Muscle of leg (tissue), 3 donors: ENCODE measurements at regions not wholly inside any gene's neighbourhood (a gene's known extent, or its start where the extent isn't known, plus 50 kb on each side); places are given as distances from the start of the nearest gene placed in this dataset.
"Not testable (repeated sequence)": the region's sequence is repeated elsewhere in the genome, so short reads cannot be mapped to it uniquely, and the experiment has no call there.

Experiments used
- DNase-seq: peaks from one replicate; pipeline ENCODE4 v3.0.0; 2013
- H3K27ac ChIP-seq: one replicate; pipeline ENCODE4 v1.5.1; 2013; ENCODE audit warnings: mild to moderate bottlenecking, low read length, control low read depth
- H3K27me3 ChIP-seq: one replicate; pipeline ENCODE4 v1.6.1; 2013; ENCODE audit warnings: low read length; ENCODE audit not compliant: control insufficient read depth, insufficient read depth
- H3K36me3 ChIP-seq: one replicate; pipeline ENCODE4 v1.6.1; 2013; ENCODE audit warnings: low read length; ENCODE audit not compliant: control insufficient read depth, insufficient read depth
- H3K4me1 ChIP-seq: one replicate; pipeline ENCODE4 v1.6.1; 2013; ENCODE audit warnings: low read length; ENCODE audit not compliant: control insufficient read depth, insufficient read depth
- H3K4me3 ChIP-seq: one replicate; pipeline ENCODE4 v1.5.1; 2013; ENCODE audit warnings: low read length, control low read depth
- H3K9me3 ChIP-seq: replicated peaks from 2 replicates; pipeline ENCODE4 v1.6.1; 2013; ENCODE audit warnings: low read depth, low read length; ENCODE audit not compliant: control insufficient read depth
- WGBS: methylation state at CpG from one replicate; pipeline ENCODE4 v1.1.5; 2013; ENCODE audit warnings: missing lambda C conversion rate; ENCODE audit not compliant: insufficient coverage; 5-methylcytosine and 5-hydroxymethylcytosine counted together

DNA sequence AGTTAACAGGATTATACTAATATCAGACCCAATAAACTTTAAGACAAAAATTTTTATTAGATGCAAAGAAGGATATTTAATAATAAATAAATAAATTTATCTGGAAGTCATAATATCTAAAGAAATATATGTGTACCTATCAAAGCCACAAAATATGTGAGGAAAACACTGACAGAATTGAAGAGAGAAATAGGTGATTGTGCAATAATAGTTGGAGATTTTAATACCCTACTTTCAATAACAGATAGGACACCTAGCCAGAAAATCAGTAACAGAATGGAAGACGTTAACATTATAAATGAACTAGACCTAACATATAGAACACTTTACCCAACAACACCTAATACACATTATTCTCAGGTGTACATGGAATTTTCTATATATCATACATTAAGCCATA lies 541.4 kb upstream of the SMC2 start:
- H3K27me3 ChIP-seq: no peaks in the 10 kb centered on the region
- H3K36me3 ChIP-seq: no peaks in the 10 kb centered on the region
- no peak overlapping the region for H3K27ac ChIP-seq
- no peaks in the 10 kb centered on the region for H3K4me1 ChIP-seq
- no peak overlapping the region for H3K4me3 ChIP-seq
- WGBS: no CpG with 5 or more reads among the region's 1 CpG
- no peak for DNase-seq
- H3K9me3 ChIP-seq: no peaks in the 10 kb centered on the region

DNA sequence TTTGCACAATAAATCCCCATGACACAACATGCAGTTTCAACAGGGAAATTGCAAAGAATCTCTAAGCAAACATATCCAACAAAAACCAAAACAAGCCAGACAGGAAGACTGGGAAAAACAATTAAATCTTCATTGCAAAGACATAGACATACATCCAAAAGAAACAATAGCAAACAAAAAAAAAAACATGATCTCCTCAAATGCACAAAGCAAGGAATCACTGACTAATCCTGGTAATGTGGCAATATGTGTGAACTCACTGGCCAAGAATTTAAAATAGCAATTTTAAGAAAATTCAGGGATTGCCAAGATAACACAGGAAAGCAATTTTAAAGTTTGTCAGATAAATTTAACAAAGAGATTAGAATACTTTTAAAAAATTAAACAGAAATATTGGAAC lies 520.1 kb upstream of the SMC2 start:
- no peaks in the 10 kb centered on the region for H3K36me3 ChIP-seq
- no peaks in the 10 kb centered on the region for H3K4me1 ChIP-seq
- H3K4me3 ChIP-seq: no peak overlapping the region
- H3K27ac ChIP-seq: no peak overlapping the region
- no peak for DNase-seq
- peaks cover 3% of the 10 kb centered on the region for H3K9me3 ChIP-seq
- H3K27me3 ChIP-seq: no peaks in the 10 kb centered on the region

DNA sequence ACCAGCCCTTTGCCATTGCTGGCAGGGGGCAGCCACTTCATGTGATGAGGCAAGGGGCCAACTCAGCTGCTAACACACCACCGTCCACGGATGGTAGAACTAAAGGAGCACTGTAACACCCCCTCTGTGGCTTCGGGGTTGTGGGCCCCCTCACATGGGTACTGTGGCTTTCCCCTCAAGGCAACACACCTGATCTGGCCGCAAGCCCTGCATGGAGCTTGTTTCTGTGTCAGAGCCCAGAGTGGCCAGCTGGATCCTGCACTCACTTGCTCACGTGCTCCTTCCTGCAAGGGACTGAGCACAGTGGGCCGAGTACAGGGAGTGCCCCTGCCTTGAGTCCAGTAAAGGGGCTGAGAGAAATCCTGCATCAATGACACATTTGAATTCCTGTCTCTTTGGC lies 507.4 kb upstream of the SMC2 start:
- no peak overlapping the region for H3K4me3 ChIP-seq
- H3K27me3 ChIP-seq: no peaks in the 10 kb centered on the region
- WGBS: 88% methylated on average over 5 of the region's 6 CpGs

DNA sequence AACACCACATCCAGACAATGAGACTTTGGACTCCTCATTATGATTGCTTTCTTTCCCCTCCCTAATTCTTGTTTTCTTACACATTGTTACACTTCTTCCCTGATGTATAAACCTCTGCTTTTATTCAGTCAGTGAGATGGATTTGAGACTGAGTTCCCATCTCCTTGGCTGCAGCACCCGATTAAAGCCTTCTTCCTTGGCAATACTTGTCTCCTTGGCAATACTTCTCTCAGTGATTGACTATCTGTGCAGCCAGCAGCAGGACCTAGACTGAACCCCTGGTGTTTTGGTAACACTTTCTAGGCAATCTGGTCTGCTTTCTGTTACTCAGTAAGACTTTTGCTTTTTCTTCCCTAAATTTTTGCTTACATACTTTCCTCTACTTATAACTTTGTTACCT lies 492.8 kb upstream of the SMC2 start:
- no peaks in the 10 kb centered on the region for H3K36me3 ChIP-seq
- H3K27me3 ChIP-seq: no peaks in the 10 kb centered on the region
- H3K4me1 ChIP-seq: no peaks in the 10 kb centered on the region
- DNase-seq: no peak
- WGBS: 64% methylated on average over 1 of the region's 1 CpG
- H3K4me3 ChIP-seq: no peak overlapping the region
- no peak overlapping the region for H3K27ac ChIP-seq
- H3K9me3 ChIP-seq: peaks cover 12% of the 10 kb centered on the region

More for the DNA sequence above, 507.4 kb upstream of the SMC2 start:
- no peaks in the 10 kb centered on the region for H3K36me3 ChIP-seq
- peaks cover 9% of the 10 kb centered on the region for H3K9me3 ChIP-seq
- H3K27ac ChIP-seq: no peak overlapping the region
- H3K4me1 ChIP-seq: no peaks in the 10 kb centered on the region
- DNase-seq: no peak

DNA sequence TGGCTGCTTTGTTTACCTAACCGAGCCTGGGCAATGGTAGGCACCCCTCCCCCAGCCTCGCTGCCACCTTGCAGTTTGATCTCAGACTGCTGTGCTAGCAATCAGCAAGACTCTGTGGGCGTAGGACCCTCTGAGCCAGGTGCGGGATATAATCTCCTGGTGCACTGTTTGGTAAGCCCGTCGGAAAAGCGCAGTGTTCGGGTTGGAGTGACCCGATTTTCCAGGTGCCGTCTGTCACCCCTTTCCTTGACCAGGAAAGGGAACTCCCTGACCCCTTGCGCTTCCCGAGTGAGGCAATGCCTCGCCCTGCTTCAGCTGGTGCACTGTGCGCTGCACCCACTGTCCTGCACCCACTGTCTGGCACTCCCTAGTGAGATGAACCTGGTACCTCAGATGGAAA lies 482.2 kb upstream of the SMC2 start:
- not testable (repeated sequence) for H3K27me3 ChIP-seq, DNase-seq, H3K27ac ChIP-seq, H3K4me3 ChIP-seq, H3K36me3 ChIP-seq, H3K4me1 ChIP-seq, H3K9me3 ChIP-seq
- 81% methylated on average over 9 of the region's 14 CpGs for WGBS

DNA sequence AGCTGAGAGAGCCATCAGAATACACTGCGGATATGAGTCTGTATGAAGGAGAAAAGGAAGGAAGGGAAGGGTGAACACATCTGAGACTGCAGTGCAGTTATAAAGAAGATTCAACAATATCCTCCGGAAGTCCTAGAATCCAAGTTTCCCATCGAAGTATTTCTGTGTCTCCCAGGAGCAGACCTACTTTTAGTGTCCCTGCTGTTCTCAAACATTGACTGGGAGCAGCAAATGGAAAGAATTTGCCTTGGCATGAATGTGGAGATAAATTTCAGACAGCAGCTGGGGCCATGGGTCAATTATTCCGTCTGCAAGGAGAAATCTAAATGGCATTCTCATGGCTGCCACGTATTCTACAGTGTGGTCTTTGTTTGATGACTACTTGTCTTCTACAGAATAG lies 478.1 kb upstream of the SMC2 start:
- H3K4me1 ChIP-seq: peaks cover 8% of the 10 kb centered on the region
- 25% methylated on average over 2 of the region's 5 CpGs for WGBS
- H3K27me3 ChIP-seq: no peaks in the 10 kb centered on the region
- DNase-seq: peak; percentile 95
- H3K9me3 ChIP-seq: peaks cover 3% of the 10 kb centered on the region
- peak overlapping the region; percentile 79 for H3K27ac ChIP-seq
- no peaks in the 10 kb centered on the region for H3K36me3 ChIP-seq
- no peak overlapping the region for H3K4me3 ChIP-seq

DNA sequence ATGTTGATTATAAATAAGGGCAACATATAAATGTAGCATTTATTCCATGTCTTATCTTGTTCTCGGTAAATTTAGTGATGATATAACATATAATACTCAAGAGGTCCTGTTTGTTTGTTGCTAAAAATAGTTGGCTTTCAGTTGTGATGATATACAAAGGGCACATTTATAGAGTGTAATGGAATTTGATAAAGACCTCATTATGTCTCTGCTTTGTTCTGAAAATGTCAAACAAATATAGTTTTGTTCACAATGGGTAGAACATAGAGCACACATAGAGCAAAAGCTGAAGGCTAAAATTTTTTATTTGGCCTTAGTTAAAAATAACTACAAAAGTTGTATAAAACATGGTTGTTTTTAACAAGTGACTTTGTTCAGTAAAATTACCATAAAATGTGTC lies 477.1 kb upstream of the SMC2 start:
- Histone ChIP-seq H3K27ac (peak overlapping the region; percentile 39), H3K4me3 (no peak overlapping the region), H3K4me1 (peaks cover 8% of the 10 kb centered on the region), H3K36me3 (no peaks in the 10 kb centered on the region), H3K27me3 (no peaks in the 10 kb centered on the region), H3K9me3 (peaks cover 3% of the 10 kb centered on the region)
- peak; percentile 28 for DNase-seq
- no CpG with 5 or more reads among the region's 1 CpG for WGBS

DNA sequence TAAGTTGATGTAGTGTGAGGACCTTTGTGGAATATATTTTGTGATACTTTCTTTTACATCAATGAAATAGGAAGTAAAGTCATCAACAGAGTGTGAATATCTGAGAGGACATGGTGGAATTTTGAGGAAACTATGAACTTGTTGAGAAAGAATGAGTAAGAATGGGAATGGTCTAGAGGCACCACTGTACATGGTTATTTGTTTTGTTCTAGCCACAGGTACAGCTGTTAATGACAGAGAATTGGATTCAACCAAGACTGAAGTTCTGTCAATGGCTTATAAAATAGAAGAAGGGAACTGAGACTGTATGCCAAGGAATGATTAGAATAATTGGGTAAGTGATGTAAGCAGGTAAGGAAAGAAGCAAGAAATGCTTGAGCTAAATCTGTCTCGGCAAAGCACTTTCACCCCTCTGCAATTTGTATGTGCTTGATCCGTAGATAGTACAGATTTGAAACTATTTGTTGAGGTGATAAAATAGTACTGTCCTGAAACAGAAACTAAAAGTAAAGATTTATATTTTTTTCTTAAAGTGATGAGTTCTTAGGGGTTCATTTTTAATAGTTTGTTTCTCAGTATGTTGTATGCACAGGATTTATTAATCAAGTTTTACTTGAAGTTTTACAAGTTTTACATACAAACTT lies 468.8 kb upstream of the SMC2 start:
- H3K27me3 ChIP-seq: no peaks in the 10 kb centered on the region
- 86% methylated on average over 1 of the region's 2 CpGs for WGBS
- H3K4me1 ChIP-seq: no peaks in the 10 kb centered on the region
- no peaks in the 10 kb centered on the region for H3K9me3 ChIP-seq
- no peak overlapping the region for H3K27ac ChIP-seq
- H3K4me3 ChIP-seq: no peak overlapping the region
- H3K36me3 ChIP-seq: no peaks in the 10 kb centered on the region
- DNase-seq: no peak

DNA sequence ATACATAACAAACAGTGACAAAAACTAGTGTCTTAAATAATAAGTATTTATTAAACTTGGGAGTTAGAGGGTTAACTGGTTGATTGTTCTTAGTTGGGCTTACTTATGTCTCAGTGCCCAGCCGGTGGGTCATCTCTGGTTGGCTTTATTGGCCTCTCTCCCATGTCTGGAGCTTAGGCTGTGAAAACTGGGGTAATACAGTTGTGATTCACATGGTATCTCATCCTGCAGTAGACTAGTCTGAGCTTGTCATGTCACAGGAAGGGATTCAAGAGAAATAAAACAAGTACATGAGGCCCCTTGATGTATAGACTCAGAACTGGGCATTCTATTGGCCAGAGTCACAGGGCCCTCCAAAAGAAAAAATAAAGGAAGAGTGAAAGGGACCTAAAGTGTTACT lies 466.4 kb upstream of the SMC2 start:
- 0% methylated on average over 1 of the region's 1 CpG for WGBS
- Histone ChIP-seq H3K4me1 (no peaks in the 10 kb centered on the region), H3K27me3 (no peaks in the 10 kb centered on the region), H3K9me3 (no peaks in the 10 kb centered on the region), H3K27ac (no peak overlapping the region), H3K36me3 (no peaks in the 10 kb centered on the region), H3K4me3 (no peak overlapping the region)
- no peak for DNase-seq

DNA sequence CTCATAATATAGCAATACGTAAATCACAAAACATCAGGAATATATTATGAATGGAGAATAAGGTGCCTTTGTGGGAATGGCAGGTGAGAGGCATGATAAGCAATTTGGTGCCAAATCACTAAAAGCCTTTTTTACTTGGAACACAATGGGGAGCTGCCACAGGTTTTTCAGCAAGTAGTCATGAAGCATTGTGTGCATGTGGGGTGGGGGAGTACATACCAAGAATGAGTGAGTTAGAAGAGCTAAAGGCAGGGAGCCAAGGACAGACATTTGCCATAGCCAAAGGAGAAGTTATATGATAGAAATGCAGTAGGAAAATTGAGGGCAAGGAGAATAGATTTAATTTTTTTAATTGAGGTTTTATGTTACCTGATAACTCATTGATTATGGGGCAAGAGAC lies 445.0 kb upstream of the SMC2 start:
- Histone ChIP-seq H3K4me1 (no peaks in the 10 kb centered on the region), H3K27me3 (no peaks in the 10 kb centered on the region), H3K9me3 (no peaks in the 10 kb centered on the region), H3K27ac (no peak overlapping the region), H3K4me3 (no peak overlapping the region), H3K36me3 (no peaks in the 10 kb centered on the region)
- no peak for DNase-seq
- WGBS: no CpG with 5 or more reads among the region's 1 CpG

DNA sequence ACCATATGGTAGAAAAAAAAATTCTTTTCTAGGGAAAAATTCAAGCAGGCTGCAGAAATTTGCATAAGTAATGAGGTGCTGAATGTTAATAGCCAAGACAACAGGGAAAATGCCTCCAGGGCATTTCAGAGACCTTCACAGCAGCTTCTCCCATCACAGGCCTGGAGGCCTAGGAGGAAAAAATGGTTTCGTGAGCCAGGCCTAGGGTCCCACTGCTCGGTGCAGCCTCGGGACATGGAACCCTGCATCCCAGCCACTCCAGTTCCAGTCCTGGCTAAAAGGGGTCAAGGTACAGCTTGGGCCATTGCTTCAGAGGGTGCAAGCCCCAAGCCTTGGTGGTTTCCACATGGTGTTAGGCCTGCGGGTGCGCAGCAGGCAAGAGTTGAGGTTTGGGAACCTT lies 436.0 kb upstream of the SMC2 start:
- 97% methylated on average over 4 of the region's 5 CpGs for WGBS
- Histone ChIP-seq H3K27me3 (no peaks in the 10 kb centered on the region), H3K4me1 (no peaks in the 10 kb centered on the region), H3K27ac (no peak overlapping the region), H3K4me3 (no peak overlapping the region), H3K9me3 (no peaks in the 10 kb centered on the region), H3K36me3 (no peaks in the 10 kb centered on the region)
- DNase-seq: no peak
